ENCODE measurements at regions not wholly inside any gene's neighbourhood (a gene's known extent, or its start where the extent isn't known, plus 50 kb on each side); places are given as distances from the start of the nearest gene placed in this dataset.
"Not testable (repeated sequence)": the region's sequence is repeated elsewhere in the genome, so short reads cannot be mapped to it uniquely, and the experiment has no call there.

DNA sequence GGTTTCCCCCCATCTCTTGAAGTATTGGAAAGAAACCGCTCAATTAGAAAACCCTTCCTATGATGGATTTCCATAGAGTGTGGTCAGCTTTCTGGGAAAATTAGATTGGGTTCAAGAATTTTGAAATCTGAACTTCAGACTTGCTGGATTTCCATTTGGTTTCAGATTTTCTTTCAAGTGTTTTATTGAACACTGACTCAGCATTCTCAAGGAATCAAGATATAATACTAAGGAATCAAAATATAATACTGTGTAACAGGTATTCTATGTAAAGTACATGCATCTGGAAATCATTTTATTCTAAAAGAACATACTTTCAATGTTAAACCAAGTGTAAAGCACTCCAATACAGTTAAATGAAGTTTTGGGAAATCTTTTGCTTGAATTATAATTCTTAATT lies 94.7 kb upstream of the CCN2 start:
- no peak for ATAC-seq

GRCh38 chr6:132043148-132043547 lies 92.0 kb upstream of the CCN2 start:
- no peak for ATAC-seq

DNA sequence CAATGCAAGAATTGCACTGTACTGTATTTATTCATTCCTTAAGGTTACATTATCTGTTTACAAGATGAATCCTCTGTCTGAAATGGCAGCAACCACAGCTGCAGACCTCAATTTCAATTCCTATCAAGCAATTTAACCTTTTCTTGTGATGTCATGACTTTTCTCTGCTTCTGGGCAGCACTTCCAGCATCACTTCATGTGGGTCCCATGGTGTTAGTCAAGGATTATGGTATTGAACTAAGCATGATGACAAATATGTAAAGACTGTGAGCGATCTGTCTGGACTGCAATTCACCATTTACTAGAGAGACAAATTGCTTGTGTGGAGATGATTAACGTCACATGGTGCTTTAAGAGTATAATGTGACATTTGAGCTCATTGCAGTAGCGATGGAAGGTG lies 90.5 kb upstream of the CCN2 start:
- ATAC-seq = no peak

DNA sequence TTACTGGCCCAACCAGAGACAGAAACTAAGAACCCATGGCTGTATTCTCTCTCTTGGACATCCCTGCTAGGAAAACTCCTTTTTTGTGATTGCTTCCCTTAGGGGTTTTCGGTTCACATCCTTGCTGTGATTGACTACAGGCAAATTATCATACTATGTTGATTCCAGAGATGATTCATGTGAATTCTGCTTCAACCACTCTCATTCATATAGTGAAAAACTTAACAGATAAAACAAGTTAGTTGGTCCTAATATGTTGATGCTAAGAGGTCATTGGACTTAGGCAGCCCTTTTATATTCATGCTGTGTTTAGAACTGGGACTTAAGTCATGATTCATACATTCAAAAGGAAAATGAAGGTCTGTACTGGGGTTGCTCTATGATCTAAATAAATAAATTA lies 76.9 kb upstream of the CCN2 start:
- no peak for ATAC-seq

GRCh38 chr6:132025468-132025867 lies 74.3 kb upstream of the CCN2 start:
- no peak for ATAC-seq

DNA sequence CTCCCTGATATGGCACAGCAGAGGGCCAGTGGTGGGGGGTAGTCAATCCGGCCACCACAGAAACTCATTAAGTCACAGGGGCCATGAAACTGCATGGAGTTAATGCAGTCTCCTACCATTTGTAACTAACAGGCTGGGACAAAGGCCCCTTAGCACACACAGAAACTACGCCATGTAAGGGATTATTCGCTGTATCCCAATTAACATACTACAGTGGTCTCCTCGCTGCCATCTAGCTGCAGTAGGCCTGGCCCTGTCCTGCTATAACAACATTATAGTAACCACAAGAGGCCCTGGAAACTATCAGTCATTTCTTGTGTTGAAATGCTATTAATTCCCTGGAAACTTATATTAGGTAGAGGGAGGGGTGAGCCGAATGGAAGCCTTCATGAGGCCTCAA lies 72.3 kb upstream of the CCN2 start:
- no peak for ATAC-seq

DNA sequence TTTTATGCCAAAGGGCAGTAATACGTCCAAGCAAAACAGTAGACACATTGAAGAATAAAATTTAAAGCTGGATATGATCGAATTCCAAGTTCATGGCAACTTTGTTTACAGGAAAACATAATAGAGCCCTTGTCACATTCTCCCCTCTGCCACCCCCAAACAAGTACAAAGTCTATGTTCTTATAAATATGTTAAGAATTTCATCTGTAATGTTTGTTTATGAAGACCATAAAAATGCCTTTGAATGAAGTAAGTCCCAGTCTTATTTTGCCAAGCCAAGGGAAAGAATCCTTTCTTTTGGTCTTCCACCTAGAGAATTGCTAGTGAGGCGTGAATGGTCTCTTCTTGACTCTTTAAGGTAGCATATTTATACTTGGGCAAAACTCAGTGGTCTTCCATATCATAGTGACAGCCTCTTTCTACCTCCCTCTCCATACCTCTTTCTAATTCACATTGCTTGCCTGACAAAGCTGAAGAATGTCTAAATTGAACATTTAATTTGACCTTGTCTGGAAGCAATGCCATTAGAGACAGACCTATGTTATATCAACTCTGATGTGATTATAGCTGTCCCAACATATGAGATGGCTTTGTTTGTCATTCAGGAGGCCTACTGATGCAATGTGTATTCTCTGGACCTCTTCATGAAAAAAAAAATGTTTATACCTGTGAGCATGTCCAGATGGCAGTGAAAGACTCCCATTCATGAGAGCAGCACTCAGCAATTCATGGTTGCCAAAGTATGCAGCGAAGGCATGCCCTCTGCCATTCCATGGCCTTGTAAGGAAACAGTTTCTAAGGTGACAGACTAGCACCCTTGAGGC lies 70.6 kb upstream of the CCN2 start:
- no peak for ATAC-seq

DNA sequence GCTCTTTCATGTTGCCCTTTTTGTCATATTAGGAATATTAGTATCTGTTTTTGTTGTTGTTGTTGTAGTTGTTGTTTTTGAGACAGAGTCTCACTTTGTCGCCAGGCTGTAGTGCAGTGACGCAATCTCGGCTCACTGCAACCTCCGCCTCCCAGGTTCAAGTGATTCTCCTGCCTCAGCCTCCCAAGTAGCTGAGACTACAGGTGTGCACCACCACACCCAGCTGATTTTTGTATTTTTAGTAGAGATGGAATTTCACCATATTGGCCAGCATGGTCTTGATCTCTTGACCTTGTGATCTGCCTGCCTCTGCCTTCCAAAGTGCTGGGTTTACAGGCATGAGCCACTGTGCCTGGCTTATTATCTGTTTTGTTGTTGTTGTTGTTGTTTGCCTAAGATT lies 69.7 kb upstream of the CCN2 start:
- not testable (repeated sequence) for ATAC-seq

GRCh38 chr6:132020138-132020581 lies 69.0 kb upstream of the CCN2 start:
- no peak for ATAC-seq

DNA sequence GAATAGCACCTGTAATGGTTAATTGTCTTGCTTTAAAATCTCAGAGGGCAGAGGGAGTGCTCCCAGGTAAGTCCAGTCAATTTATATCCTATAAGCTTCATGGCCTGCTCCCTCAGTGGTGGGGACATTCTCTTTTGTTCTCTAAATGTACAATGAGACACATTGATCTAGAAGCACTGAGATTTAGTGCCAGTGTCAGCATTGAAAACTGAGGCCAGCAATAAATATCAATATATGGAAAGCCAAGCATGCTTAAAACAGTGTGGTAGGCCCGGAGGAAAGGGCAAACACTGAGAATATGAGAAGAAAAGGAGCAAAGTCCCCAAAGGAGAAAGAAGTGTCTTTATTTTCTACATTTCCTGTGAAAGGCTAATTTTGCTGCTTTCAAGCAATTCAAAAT lies 68.4 kb upstream of the CCN2 start:
- ATAC-seq = no peak

- ATAC-seq = no peak
These were observed 66.8 kb upstream of the CCN2 start for GRCh38 chr6:132017942-132018341.

DNA sequence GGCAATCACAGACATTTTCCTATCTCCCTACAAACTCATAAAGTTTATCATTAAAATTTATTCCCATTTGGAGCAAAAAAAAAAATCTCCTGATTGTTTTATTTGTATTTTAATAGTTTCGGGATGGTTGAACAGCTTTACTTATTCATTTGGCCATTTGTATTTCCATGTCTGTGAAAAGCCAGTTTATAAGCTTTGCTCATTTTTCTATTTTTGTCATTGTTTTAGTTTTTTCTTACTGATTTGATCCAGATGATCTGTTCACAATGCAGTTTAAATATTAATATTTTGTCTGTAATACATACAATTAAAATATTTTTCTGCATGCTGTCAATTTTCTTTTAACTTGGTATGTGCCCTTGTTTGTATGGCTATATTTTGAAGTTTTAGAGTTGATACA lies 65.2 kb upstream of the CCN2 start:
- ATAC-seq = no peak

DNA sequence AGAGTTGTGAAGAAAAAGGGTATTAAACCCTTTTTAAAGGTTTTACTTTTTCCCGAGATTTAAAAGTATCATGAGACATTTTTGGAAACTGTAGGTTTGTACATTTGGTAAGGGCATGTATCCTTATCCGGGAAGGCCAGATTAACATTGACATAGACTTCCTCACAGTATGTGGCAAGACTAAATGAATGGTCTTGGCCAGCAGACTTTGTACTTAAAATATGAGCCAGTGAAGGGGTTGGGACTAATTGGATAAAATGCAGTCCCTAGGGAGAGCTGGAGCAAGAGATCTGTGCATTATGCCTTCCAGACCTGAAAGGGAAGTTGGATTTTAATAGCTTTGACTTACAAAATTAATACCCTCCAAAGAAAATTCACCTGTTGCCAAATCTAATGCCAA lies 60.4 kb upstream of the CCN2 start:
- no peak for ATAC-seq

GRCh38 chr6:132009175-132009574 lies 58.0 kb upstream of the CCN2 start:
- no peak for ATAC-seq

DNA sequence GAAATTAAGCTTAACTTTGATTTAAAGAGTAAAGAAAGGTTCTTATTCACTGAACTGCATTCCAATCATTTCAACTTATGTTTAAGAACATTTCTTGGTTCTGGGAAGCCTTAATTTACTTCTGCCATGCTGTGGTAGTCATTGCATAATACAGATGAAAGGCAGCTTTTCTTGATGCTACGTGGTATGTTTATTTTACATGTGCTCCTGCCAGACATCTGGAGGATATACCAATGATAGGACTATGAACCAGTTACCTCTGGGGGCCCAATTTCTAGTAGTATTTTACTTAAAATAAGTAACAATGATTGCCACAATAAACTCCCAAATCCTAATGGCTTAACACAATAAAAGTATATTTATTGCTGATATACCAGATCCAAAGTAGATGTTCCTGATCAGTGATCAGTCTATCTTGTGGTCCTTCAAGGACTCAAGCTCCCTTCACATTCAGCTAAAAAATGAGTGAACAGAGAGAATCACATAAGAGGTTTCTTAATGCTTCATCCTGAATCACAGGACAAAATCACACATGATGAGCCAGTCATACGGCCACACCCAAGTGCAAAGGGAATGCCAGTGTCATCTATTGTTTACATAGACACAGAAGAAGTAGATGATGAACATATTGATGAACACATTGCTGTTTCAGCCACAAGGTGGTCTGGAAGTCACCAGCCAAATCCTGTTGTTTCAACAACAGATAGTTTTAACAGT lies 56.5 kb upstream of the CCN2 start:
- ATAC-seq = peak; percentile 54

DNA sequence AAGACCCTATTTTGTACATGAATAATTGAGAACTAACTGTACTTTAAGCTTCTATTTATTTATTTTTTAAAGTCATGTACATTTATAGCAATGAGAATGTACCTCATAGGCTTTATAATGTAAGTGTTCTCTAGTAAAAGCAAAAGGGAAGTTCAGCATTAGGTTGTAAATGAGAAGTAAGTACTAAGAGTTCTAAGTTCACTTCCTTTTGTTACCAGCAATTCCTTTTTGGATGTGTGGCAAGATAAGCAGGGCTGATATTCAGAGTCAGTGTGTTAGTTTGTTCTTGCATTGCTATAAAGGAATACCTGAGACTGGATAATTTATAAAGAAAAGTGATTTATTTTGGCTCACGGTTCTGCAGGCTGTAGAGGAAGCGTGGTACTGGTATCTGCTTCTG lies 54.0 kb upstream of the CCN2 start:
- ATAC-seq = no peak

- ATAC-seq = no peak
These were observed 53.5 kb upstream of the CCN2 start for GRCh38 chr6:132004668-132005067.

DNA sequence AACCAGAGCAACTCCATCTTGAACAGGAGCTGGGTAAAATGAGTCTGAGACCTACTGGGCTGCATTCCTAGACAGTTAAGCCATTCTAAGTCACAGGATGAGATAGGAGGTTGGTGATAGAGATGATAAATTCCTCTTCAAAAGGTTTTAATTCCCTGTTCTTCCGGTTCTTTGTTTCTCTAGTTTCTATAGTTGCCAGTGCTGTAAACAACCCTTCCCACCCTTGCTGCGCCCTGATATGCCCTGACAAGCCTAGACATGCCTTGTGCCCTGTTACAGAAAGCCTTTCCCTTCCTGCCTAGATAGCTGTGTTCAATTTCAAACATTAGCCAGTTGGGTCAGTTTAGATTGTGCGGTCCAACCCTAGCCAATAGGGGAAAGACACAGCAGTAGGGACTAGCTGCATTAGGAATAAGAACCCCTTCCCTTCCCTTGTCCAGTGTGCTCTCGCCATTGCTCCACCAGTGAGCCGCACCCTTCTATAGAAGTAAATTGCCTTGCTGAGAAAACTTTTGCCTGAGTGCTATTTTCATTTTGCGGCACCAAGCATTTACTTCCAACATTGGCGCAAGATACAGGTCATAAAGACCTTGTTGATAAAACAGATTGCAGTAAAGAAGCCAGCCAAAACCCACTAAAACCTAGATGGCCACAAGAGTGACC lies 52.5 kb upstream of the CCN2 start:
- ATAC-seq = peak; percentile 71

All from esophagus mucosa (tissue), 1 donor.